ENCODE measurements at regions not wholly inside any gene's neighbourhood (a gene's known extent, or its start where the extent isn't known, plus 50 kb on each side); places are given as distances from the start of the nearest gene placed in this dataset.

- no peaks in the 10 kb centered on the region for H3K36me3 ChIP-seq (ENCODE audit: insufficient read depth, low read length)
- H3K4me3 ChIP-seq (ENCODE audit: low read length), result peak overlapping the region; percentile 21
- H3K9ac ChIP-seq (ENCODE audit: low read length), result no peak overlapping the region
- TF ChIP-seq SMC3 (conservative IDR thresholded peaks at IDR 0.05; ENCODE audit: poor library complexity), result no peak
- TF ChIP-seq TAF1 (IDR thresholded peaks at IDR 0.05; ENCODE audit: low read depth), result no peak
- no peak for TF ChIP-seq RAD21 (conservative IDR thresholded peaks at IDR 0.05)
- TF ChIP-seq REST (IDR thresholded peaks at IDR 0.05; ENCODE audit: borderline replicate concordance), result no peak
- TF ChIP-seq MXI1 (conservative IDR thresholded peaks at IDR 0.05; ENCODE audit: poor library complexity, severe bottlenecking), result no peak
- no peak for TF ChIP-seq CTCF (IDR thresholded peaks at IDR 0.05; ENCODE audit: poor library complexity, severe bottlenecking)
- no peak for TF ChIP-seq EZH2 (IDR thresholded peaks at IDR 0.05; ENCODE audit: borderline replicate concordance, insufficient read depth, low read length, poor library complexity, severe bottlenecking)
- no peak for TF ChIP-seq POLR2AphosphoS5 (IDR thresholded peaks at IDR 0.05)
- TF ChIP-seq EP300 (conservative IDR thresholded peaks at IDR 0.05; ENCODE audit: poor library complexity, severe bottlenecking), result no peak
- no peaks in the 10 kb centered on the region for H3K9me2 ChIP-seq (ENCODE audit: insufficient read depth, low read length)
- H3F3A ChIP-seq (ENCODE audit: insufficient read depth, low read length, poor library complexity, severe bottlenecking), result no peaks in the 10 kb centered on the region
- H4K20me1 ChIP-seq (ENCODE audit: insufficient read depth), result no peaks in the 10 kb centered on the region
- H2AFZ ChIP-seq (ENCODE audit: low read depth, low read length), result no peak overlapping the region
- no peaks in the 10 kb centered on the region for H3K79me2 ChIP-seq (replicated peaks; ENCODE audit: insufficient read depth, low read length)
- H3K27me3 ChIP-seq (ENCODE audit: insufficient read depth, low read depth, low read length), result no peaks in the 10 kb centered on the region
- no peak overlapping the region for H3K4me2 ChIP-seq (ENCODE audit: low read length)
- no peaks in the 10 kb centered on the region for H3K9me3 ChIP-seq (ENCODE audit: low read length)
- H3K27ac ChIP-seq (ENCODE audit: low read length), result peak overlapping the region; percentile 23
These were observed 134.1 kb upstream of the ARPP21 start for GRCh38 chr3:35505181-35505580.

DNA sequence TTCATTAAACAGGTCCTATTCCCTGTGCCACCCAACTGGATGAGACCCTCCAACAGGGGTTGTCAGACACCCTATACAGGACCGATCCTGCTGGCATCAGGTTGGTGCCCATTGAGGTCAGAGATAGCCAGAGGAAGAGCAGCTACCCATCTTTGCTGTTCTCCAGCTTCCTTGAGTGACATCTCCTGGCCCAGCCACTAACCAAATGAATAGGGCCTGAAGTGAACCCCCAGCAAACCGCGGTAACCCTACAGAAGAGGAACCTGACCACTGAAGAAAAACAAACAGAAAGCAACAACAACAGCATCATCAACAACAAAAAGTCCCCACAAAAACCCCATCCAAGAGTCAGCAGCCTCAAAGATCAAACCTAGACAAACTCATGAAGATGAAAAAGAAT lies 133.6 kb upstream of the ARPP21 start:
- Histone ChIP-seq H3K9me2 (ENCODE audit: insufficient read depth, low read length) (no peaks in the 10 kb centered on the region), H3K4me3 (ENCODE audit: low read length) (no peak overlapping the region), H4K20me1 (ENCODE audit: insufficient read depth) (no peaks in the 10 kb centered on the region), H3K9me3 (ENCODE audit: low read length) (no peaks in the 10 kb centered on the region), H3K27ac (ENCODE audit: low read length) (no peak overlapping the region), H3K27me3 (ENCODE audit: insufficient read depth, low read depth, low read length) (no peaks in the 10 kb centered on the region), H3K9ac (ENCODE audit: low read length) (no peak overlapping the region), H2AFZ (ENCODE audit: low read depth, low read length) (no peak overlapping the region), H3F3A (ENCODE audit: insufficient read depth, low read length, poor library complexity, severe bottlenecking) (no peaks in the 10 kb centered on the region), H3K79me2 (replicated peaks; ENCODE audit: insufficient read depth, low read length) (no peaks in the 10 kb centered on the region), H3K4me2 (ENCODE audit: low read length) (no peak overlapping the region), H3K36me3 (ENCODE audit: insufficient read depth, low read length) (no peaks in the 10 kb centered on the region)
- TF ChIP-seq EZH2 (IDR thresholded peaks at IDR 0.05; ENCODE audit: borderline replicate concordance, insufficient read depth, low read length, poor library complexity, severe bottlenecking) (no peak), MXI1 (conservative IDR thresholded peaks at IDR 0.05; ENCODE audit: poor library complexity, severe bottlenecking) (no peak)

DNA sequence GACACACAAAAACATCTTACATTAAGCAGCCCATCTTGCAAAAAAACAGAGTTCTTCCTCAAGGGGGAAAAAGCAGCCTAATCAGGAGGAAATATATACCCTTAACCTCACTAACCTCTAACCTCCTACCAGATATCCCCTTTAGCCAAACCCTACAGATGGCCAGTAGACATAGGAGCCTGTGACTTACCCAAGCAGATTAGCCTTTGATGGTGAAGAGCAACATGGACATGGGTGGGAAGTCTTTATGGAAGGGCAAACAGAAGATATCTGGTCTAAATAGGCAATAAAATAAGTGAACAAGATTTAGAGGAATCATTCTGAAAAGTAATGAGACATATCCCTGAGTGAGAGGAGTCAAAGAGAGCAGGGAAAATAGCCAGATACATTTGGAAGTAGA lies 119.4 kb upstream of the ARPP21 start:
- H3K9ac ChIP-seq (ENCODE audit: low read length), result no peak overlapping the region
- no peaks in the 10 kb centered on the region for H4K20me1 ChIP-seq (ENCODE audit: insufficient read depth)
- no peaks in the 10 kb centered on the region for H3K27me3 ChIP-seq (ENCODE audit: insufficient read depth, low read depth, low read length)
- H3K36me3 ChIP-seq (ENCODE audit: insufficient read depth, low read length), result no peaks in the 10 kb centered on the region
- H2AFZ ChIP-seq (ENCODE audit: low read depth, low read length), result no peak overlapping the region
- no peak for TF ChIP-seq EP300 (conservative IDR thresholded peaks at IDR 0.05; ENCODE audit: poor library complexity, severe bottlenecking)
- no peak for TF ChIP-seq CTCF (IDR thresholded peaks at IDR 0.05; ENCODE audit: poor library complexity, severe bottlenecking)
- no peak for TF ChIP-seq RAD21 (conservative IDR thresholded peaks at IDR 0.05)
- H3K9me2 ChIP-seq (ENCODE audit: insufficient read depth, low read length), result no peaks in the 10 kb centered on the region
- no peak overlapping the region for H3K4me3 ChIP-seq (ENCODE audit: low read length)
- H3K9me3 ChIP-seq (ENCODE audit: low read length), result no peaks in the 10 kb centered on the region
- no peaks in the 10 kb centered on the region for H3K79me2 ChIP-seq (replicated peaks; ENCODE audit: insufficient read depth, low read length)
- H3K4me2 ChIP-seq (ENCODE audit: low read length), result no peak overlapping the region
- H3K27ac ChIP-seq (ENCODE audit: low read length), result no peak overlapping the region
- H3F3A ChIP-seq (ENCODE audit: insufficient read depth, low read length, poor library complexity, severe bottlenecking), result no peaks in the 10 kb centered on the region

All from neural cell (in vitro differentiated cells).